HepG2 (cell line): ENCODE measurements at regions not wholly inside any gene's neighbourhood (a gene's known extent, or its start where the extent isn't known, plus 50 kb on each side); places are given as distances from the start of the nearest gene placed in this dataset.

Experiments
- FOXA1 ChIP-seq, 2 experiments: fragments of 450-650 bp in 1 of 2; sonication (generic) in 1 of 2; formaldehyde crosslinking in 1 of 2; IDR thresholded peaks; 2 replicates each; pipeline versions ENCODE4 v1.4.0 to v1.6.1; 2016 to 2020; ENCODE audit warnings: missing genetic modification reagents in 1 of 2
- NFE2 ChIP-seq: sonication (generic); formaldehyde crosslinking; IDR thresholded peaks from 2 replicates; pipeline ENCODE4 v1.4.0; 2020; ENCODE audit warnings: missing genetic modification reagents
- SRF ChIP-seq: IDR thresholded peaks from 2 replicates; pipeline ENCODE4 v1.6.1; 2011; ENCODE audit warnings: mild to moderate bottlenecking, low read depth, low read length, moderate library complexity
- TCF7L2 ChIP-seq: IDR thresholded peaks from 2 replicates; pipeline ENCODE4 v1.6.1; 2011; ENCODE audit warnings: mild to moderate bottlenecking, low read depth, low read length, moderate library complexity
- ZC3H4 ChIP-seq: sonication (generic); formaldehyde crosslinking; IDR thresholded peaks from 2 replicates; pipeline ENCODE4 v1.4.0; 2020; ENCODE audit warnings: missing genetic modification reagents, borderline replicate concordance
- ZHX2 ChIP-seq, 2 experiments: sonication (generic) in 1 of 2; formaldehyde crosslinking in 1 of 2; IDR thresholded peaks; 2 replicates each; pipeline versions ENCODE4 v1.6.1 to v1.9.0; 2014 to 2022; ENCODE audit warnings: antibody characterized with exemption in 1 of 2, borderline replicate concordance in 1 of 2, inconsistent platforms in 1 of 2, low read depth in 1 of 2, missing genetic modification reagents in 1 of 2
- ZNF142 ChIP-seq: sonication (generic); formaldehyde crosslinking; IDR thresholded peaks from 2 replicates; pipeline ENCODE4 v1.4.0; 2020; ENCODE audit warnings: missing genetic modification reagents
- ZNF570 ChIP-seq: sonication (generic); formaldehyde crosslinking; IDR thresholded peaks from 2 replicates; pipeline ENCODE4 v1.4.0; 2020; ENCODE audit warnings: mild to moderate bottlenecking, missing genetic modification reagents, borderline replicate concordance
- ZNF660 ChIP-seq: sonication (generic); formaldehyde crosslinking; IDR thresholded peaks from 2 replicates; pipeline ENCODE4 v1.5.1; 2020; ENCODE audit warnings: mild to moderate bottlenecking, low read depth, missing genetic modification reagents, borderline replicate concordance
- ZNF788 ChIP-seq: sonication (generic); formaldehyde crosslinking; IDR thresholded peaks from 2 replicates; pipeline ENCODE4 v1.5.0; 2020; ENCODE audit warnings: mild to moderate bottlenecking, missing genetic modification reagents, borderline replicate concordance
- ZSCAN20 ChIP-seq: sonication (generic); formaldehyde crosslinking; IDR thresholded peaks from 2 replicates; pipeline ENCODE4 v1.4.0; 2020; ENCODE audit warnings: missing genetic modification reagents, mild to moderate bottlenecking, borderline replicate concordance

GRCh38 chr7:69309601-69310000 is 288.7 kb upstream of the AUTS2 start (continued):
- TF ChIP-seq ZNF142 (CRISPR knock-in tag) (no peak), FOXA1 (IDR thresholded peaks at IDR 0.05) (no peak), FOXA1 (CRISPR knock-in tag; IDR thresholded peaks at IDR 0.05) (no peak), SRF (no peak), NFE2 (no peak), ZC3H4 (no peak), ZNF570 (no peak), TCF7L2 (no peak), ZSCAN20 (CRISPR knock-in tag) (no peak), ZNF788 (CRISPR knock-in tag) (no peak), ZNF660 (no peak), ZHX2 (IDR thresholded peaks at IDR 0.05; ENCODE audit: low read depth) (no peak), ZHX2 (CRISPR knock-in tag; IDR thresholded peaks at IDR 0.05; ENCODE audit: borderline replicate concordance) (no peak)
